HG02678 (cell line): ENCODE measurements at regions not wholly inside any gene's neighbourhood (a gene's known extent, or its start where the extent isn't known, plus 50 kb on each side); places are given as distances from the start of the nearest gene placed in this dataset.
"Not testable (repeated sequence)": the region's sequence is repeated elsewhere in the genome, so short reads cannot be mapped to it uniquely, and the experiment has no call there.

Source experiments
- ATAC-seq: cut with Tn5 transposase; IDR thresholded peaks from one replicate; pipeline ENCODE4 v1.9.1; 2021; ENCODE audit warnings: mild to moderate bottlenecking, moderate library complexity; ENCODE audit not compliant: unreplicated experiment

GRCh38 chr13:31515427-31515826 is 223.9 kb upstream of the RXFP2 start:
- ATAC-seq = no peak

GRCh38 chr13:31517599-31517998 is 221.7 kb upstream of the RXFP2 start:
- ATAC-seq = no peak

- no peak for ATAC-seq
Observed at GRCh38 chr13:31518645-31519044, 220.7 kb upstream of the RXFP2 start.

GRCh38 chr13:31521435-31521834 is 217.9 kb upstream of the RXFP2 start:
- no peak for ATAC-seq

DNA sequence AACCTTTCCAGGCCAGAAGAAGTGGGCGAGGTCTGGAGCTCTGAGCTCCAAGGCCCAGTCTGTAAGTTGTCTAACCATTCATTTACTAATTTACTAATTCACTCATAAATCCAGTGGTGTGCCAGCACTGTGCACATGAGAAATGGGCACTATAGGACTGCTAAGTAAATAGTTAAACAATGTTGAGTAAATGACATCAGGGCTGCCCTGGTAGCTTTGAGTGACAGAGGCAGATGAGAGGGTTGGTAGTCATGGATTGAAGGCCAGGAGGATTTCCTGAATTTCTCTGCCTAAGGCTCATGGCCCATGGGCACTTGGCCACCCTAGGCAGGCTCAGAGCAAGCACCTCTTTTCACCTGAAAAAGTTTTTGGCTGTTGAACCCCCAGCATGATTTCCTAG is 216.9 kb upstream of the RXFP2 start:
- ATAC-seq = no peak

DNA sequence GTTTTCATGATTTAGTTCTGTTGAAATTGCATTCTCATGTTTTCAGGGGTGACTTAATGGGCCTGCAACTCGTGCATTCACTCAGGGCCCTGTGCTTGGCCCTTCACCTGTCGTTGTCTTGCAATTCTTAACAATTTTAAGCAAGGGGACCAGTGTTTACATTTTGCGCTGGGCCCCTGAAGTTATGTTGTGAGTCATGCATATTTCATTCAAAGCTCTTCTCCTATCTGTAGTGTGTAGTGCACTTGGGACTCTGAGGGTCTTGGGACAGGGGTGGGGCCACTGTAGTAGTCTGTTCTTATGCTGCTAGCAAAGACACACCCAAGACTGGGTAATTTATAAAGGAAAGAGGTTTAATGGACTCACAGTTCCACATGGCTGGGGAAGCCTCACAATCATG is 211.2 kb upstream of the RXFP2 start:
- no peak for ATAC-seq

DNA sequence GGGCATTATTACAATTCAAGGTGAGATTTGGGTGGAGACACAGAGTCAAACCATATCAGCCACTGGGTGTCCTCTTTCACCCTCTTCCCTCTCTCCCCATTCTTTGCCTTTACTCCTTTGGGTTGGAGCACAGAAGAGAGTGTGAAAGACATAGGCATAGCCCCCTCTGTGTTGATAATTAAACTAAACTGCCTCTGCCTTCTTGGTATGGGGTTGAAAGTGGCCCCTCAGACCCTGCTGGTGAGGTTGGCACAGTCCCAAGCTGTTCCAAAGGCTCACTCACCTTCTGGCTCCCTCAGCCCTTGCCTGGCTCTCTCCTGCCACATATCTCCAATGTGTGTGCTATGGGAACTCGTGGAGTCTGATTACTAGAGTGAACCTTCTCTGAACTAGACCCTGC is 210.6 kb upstream of the RXFP2 start:
- no peak for ATAC-seq

DNA sequence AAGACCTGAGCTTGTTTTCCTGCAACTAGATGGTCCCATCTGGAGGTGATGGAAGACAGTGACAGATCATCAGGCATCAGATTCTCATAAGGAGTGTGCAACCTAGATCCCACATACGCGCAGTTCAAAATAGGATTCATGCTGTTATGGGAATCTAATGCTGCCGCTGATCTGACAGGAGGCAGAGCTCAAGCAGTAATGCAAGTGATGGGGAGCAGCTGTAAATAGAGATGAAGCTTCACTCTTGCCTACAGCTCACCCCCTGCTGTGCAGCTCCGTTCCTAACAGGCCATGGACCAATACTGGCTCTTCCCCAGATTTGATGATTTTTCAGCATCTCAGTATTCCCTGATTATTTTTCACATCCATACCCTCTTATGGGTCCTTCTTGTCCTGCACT is 208.4 kb upstream of the RXFP2 start:
- no peak for ATAC-seq

DNA sequence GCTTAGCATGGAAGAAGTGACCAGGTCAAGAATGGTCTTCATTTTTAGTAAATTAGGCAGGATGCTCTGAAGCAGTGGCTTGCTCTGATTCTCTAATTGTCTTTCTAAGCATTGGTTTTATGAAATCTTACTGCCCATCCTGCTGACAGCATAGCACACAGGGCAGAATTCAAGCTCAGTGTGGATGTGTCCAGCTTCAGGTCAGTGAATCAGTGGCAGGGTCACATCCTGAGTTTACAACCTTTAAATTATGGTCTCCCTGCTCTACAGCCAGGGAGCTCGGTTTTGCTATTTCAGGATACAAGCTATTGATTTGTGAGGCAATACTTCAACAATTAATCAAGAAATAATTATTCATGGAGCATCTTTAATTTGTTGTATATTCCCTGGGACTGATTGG is 202.3 kb upstream of the RXFP2 start:
- ATAC-seq = no peak

DNA sequence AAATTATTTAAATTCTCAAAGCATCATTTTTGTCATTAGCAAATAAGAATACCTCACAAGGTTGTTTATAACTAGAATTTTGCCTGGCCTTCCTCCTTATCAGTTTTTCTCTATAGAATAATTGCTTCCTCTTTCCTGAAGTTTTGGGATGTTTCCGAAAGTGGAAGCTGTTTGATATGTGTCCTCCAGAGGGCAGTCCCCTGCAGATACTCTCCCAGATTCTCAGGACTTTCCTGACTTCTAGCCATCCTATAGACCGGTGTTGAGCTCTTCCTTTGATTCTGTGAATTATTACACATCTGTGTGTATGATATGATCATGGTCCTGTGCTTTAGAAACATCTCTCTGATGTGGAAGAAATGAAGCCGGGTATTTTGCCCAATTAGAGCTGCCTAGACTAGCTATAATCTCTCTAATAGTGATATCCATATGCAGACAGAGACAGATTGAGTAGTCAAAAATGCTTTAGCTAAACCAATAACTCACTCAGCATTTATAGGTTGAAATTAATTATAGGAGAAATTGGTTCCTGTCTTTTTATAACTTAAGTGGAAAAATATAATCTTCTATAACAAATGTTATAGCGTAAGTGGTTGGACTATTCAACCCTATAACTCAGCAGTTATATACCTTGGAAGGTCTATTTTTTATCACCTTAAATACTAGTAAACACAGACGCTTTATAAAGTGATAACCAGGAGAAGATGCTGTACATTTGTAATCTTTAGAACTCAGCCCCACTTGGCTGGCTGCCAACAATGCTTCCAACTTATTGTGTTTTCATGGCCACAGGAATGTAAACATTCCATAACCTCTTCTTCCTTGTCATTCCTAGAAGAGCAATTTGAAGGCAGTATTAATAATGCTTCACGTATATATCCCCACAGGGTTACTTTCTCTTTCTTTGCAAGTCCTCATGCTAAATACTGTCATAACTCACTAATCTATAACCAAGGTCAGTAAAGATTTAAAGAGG is 201.0 kb upstream of the RXFP2 start:
- ATAC-seq = no peak

- no peak for ATAC-seq
Observed at GRCh38 chr13:31540281-31540680, 199.0 kb upstream of the RXFP2 start.

- no peak for ATAC-seq
Observed at GRCh38 chr13:31543190-31543589, 196.1 kb upstream of the RXFP2 start.

DNA sequence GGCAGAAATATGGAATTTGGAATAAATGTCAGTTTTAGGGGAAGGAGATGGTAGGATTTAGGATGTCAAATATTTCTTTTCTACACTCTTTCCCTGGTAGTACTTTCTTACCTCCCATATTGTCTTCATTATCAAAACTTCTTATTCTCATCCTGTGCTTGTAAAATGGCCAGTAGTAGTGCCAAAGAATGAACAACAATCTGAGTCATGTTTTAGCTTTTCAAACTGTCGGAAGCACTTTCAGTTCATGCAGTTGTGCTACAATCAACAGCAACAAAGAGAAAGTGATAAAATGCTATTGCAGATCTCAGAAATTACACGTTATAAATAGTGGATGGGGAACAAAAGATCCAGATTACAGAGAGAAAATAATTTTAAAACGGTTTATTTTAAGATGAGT is 193.7 kb upstream of the RXFP2 start:
- no peak for ATAC-seq

- ATAC-seq = no peak
Observed at GRCh38 chr13:31556376-31556775, 182.9 kb upstream of the RXFP2 start.

DNA sequence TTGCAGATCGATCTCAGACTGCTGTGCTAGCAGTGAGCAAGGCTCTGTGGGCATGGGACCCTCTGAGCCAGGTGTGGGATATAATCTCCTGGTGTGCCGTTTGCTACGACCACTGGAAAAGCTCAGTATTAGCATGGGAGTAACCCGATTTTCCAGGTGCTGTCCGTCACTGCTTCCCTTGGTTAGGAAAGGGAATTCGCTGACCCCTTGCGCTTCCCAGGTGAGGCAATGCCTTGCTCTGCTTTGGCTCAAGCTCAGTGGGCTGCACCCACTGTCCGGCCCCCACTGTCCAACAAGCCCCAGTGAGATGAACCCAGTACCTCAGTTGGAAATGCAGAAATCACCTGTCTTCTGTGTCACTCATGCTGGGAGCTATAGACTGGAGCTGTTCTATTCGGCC is 155.1 kb upstream of the RXFP2 start:
- not testable (repeated sequence) for ATAC-seq

- no peak for ATAC-seq
Observed at GRCh38 chr13:31587698-31588266, 151.5 kb upstream of the RXFP2 start.

DNA sequence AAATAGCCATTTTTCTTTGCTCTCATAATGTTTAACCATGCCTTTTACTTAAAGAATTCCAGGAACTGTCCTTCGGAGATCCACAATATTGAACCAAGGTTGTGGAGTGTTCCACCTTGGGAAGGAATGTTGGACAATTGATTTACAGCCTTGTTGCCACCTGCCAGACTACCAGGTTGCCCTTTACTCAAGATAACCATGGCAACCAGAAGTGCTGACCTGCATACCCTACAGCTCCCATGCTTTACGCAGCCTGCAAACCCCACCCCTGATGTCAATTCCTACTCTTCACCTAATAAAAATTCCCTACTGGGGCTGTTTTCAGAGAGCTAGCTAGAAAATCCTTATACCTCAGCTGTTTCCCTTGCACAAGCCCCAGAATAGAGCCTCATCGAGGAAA is 151.0 kb upstream of the RXFP2 start:
- no peak for ATAC-seq

- ATAC-seq = no peak
Observed at GRCh38 chr13:31588893-31589292, 150.4 kb upstream of the RXFP2 start.

DNA sequence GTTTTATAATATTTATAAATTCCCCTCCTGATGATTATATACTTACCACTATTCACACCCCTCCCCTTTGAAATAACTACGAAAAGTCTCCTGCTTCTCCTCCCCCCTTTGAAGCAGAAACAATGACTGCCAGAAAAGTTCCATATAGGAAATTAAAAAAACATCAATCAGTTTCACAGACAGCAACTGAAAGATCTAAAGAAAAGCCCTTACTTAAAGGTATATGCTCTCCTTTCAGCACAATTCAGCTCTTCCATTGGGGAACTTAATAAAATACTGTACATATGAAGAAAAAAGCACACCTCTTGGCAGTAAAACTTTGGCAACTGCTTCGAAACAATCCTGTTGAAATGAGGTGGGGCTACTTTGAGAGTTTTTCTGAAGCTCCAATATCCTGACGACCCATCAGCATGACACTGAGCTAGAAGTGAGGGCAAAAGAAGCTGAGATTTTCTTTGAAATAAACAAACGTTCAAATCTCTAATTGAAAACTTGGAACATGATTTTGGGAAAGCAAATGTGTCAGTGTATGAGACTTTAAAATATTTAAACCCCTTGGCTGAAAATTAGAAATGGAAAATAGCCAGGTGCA is 147.6 kb upstream of the RXFP2 start:
- no peak for ATAC-seq

DNA sequence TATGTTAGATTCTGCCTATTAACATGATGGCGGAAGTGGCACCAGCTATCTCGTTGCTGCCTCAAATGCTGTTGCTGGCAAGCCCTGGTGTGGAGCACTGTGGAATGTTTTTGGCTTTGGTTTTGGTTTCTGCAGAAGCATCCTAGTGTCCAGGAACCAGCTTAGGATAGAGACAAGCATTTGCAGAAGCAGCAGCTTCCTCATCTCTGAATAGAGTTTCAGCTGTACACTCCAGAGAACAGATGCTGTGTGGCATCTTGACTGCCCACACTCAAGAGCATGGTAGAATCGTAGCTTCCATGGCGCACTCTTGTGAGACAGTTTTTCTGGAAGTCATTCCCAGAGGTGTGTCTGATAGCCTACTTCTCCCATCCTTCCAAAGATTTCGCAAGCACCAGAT is 145.3 kb upstream of the RXFP2 start:
- ATAC-seq = no peak

DNA sequence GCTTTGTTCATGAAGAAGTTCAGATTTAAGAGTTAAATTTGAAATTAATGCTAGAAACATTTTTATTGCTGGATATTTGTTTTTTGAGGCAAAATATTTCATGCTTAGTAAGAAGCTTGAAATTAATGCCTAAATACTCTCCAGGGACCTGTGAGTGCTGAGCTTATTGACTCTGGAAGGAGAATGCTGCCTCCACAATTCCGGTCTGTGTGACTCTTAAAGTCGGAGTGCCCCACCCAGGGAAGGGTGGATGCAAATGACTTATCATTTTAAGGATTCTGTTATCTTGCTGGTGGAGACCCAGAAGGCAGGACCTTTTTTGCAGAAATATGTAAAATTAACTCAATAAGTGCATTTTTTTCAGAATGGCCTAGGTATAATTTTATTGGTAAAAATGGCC is 143.8 kb upstream of the RXFP2 start:
- ATAC-seq = no peak

- ATAC-seq = no peak
Observed at GRCh38 chr13:31598990-31599389, 140.3 kb upstream of the RXFP2 start.
